Caco-2 (cell line): ENCODE measurements at regions not wholly inside any gene's neighbourhood (a gene's known extent, or its start where the extent isn't known, plus 50 kb on each side); places are given as distances from the start of the nearest gene placed in this dataset.

Source experiments
- BruUV-seq: library from RNA; stranded (reverse); fragments of 400-500 nt; replicated peaks from 2 replicates; lab custom pipeline; 2021; lab: Mats Ljungman, UMichigan
- CTCF ChIA-PET: fragments of 300-600 bp; sonication (Branson Sonifier 250); formaldehyde crosslinking; loops from one replicate; lab custom pipeline; 2022; ENCODE audit warnings: antibody characterized with exemption; lab: Charles Lee
- POLR2A ChIA-PET: fragments of 300-600 bp; sonication (Branson Sonifier 250); formaldehyde crosslinking; loops from one replicate; lab custom pipeline; 2022; ENCODE audit warnings: antibody characterized with exemption; lab: Charles Lee
- DNase-seq, 2 experiments: peaks; one replicate each; pipeline versions ENCODE4 v3.0.0 to v3.0.0-alpha.2; 2020 to 2022
- H3K27me3 ChIP-seq: replicated peaks from 2 replicates; pipeline ENCODE4 v1.6.0; 2011; ENCODE audit warnings: low read length; ENCODE audit not compliant: control insufficient read depth, insufficient read depth
- H3K36me3 ChIP-seq: 2 replicates; pipeline ENCODE4 v1.5.1; 2011; ENCODE audit warnings: low read length; ENCODE audit not compliant: control insufficient read depth, insufficient read depth
- H3K4me1 ChIP-seq: fragments of 250-450 bp; sonication (Bioruptor Pico); 2 replicates; pipeline ENCODE4 v1.5.1; 2020; ENCODE audit warnings: mild to moderate bottlenecking
- H3K4me3 ChIP-seq: 2 replicates; pipeline ENCODE4 v1.5.1; 2011; ENCODE audit warnings: low read depth, mild to moderate bottlenecking, control low read depth, low read length
- H3K9me3 ChIP-seq: fragments of 250-450 bp; sonication (Bioruptor Pico); 2 replicates; pipeline ENCODE4 v1.5.1; 2020; ENCODE audit warnings: mild to moderate bottlenecking, moderate library complexity
- H3K27ac Mint-ChIP-seq: one replicate; pipeline ENCODE4 v1.8.0; 2022; ENCODE audit warnings: mixed read lengths; ENCODE audit not compliant: unreplicated experiment
- H3K27me3 Mint-ChIP-seq: one replicate; pipeline ENCODE4 v1.8.0; 2022; ENCODE audit warnings: mixed read lengths; ENCODE audit not compliant: insufficient read depth, unreplicated experiment
- H3K36me3 Mint-ChIP-seq: one replicate; pipeline ENCODE4 v1.8.0; 2022; ENCODE audit warnings: mild to moderate bottlenecking, mixed read lengths; ENCODE audit not compliant: insufficient read depth, unreplicated experiment
- H3K4me1 Mint-ChIP-seq: one replicate; pipeline ENCODE4 v1.8.0; 2022; ENCODE audit warnings: low read depth, mixed read lengths; ENCODE audit not compliant: unreplicated experiment
- H3K4me3 Mint-ChIP-seq: one replicate; pipeline ENCODE4 v1.8.0; 2022; ENCODE audit warnings: mild to moderate bottlenecking, moderate library complexity, mixed read lengths; ENCODE audit not compliant: unreplicated experiment
- H3K9me3 Mint-ChIP-seq: one replicate; pipeline ENCODE4 v1.8.0; 2022; ENCODE audit warnings: mixed read lengths; ENCODE audit not compliant: unreplicated experiment
- intact Hi-C: fragments of 100-400 bp; cut with micrococcal nuclease; formaldehyde crosslinking; loops from one replicate; pipeline ENCODE4 v1.10.0; 2022; ENCODE audit not compliant: unreplicated experiment
- TF ChIP-seq, protein P1 (sequence below), 2 experiments: fragments of 200-600 bp in 1 of 2; IDR thresholded peaks; 1 replicate in 1 of 2; 2 replicates in 1 of 2; pipeline versions ENCODE4 v1.5.1 to v1.8.0; 2011 to 2022; ENCODE audit warnings: antibody characterized with exemption in 1 of 2, control low read depth in 1 of 2, inconsistent platforms in 1 of 2, low read depth in 1 of 2, low read length in 1 of 2, mild to moderate bottlenecking in 1 of 2, moderate library complexity in 1 of 2; ENCODE audit not compliant: insufficient read depth in 1 of 2, severe bottlenecking in 1 of 2, unreplicated experiment in 1 of 2

DNA sequence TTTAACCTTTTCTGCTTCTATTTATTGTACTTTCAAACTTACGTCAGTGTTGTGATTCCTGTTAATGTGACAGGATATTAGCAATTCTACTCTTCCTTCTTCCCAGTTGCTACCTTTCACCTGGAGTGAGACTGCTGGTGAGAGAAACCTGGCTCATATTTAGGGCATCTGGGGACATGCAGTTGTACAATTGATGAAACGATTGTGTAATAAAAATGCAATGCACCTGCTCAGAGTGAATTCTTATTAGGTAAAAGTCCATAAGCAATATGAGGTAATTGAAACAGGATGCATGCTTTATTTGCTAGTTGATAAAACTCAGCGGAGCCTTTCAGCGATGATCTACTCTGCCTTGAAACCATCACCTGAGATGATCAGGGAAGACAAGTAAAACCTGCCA is 116.1 kb upstream of the FBXO33 start:
- Histone ChIP-seq H3K4me3 (no peak overlapping the region), H3K4me1 (no peaks in the 10 kb centered on the region), H3K27me3 (no peaks in the 10 kb centered on the region), H3K36me3 (no peaks in the 10 kb centered on the region), H3K9me3 (no peaks in the 10 kb centered on the region)
- no peak overlapping the region for H3K4me3 Mint-ChIP-seq
- TF ChIP-seq, protein P1, sequence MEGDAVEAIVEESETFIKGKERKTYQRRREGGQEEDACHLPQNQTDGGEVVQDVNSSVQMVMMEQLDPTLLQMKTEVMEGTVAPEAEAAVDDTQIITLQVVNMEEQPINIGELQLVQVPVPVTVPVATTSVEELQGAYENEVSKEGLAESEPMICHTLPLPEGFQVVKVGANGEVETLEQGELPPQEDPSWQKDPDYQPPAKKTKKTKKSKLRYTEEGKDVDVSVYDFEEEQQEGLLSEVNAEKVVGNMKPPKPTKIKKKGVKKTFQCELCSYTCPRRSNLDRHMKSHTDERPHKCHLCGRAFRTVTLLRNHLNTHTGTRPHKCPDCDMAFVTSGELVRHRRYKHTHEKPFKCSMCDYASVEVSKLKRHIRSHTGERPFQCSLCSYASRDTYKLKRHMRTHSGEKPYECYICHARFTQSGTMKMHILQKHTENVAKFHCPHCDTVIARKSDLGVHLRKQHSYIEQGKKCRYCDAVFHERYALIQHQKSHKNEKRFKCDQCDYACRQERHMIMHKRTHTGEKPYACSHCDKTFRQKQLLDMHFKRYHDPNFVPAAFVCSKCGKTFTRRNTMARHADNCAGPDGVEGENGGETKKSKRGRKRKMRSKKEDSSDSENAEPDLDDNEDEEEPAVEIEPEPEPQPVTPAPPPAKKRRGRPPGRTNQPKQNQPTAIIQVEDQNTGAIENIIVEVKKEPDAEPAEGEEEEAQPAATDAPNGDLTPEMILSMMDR (IDR thresholded peaks at IDR 0.05; ENCODE audit: insufficient read depth in 1 of 2, low read depth in 1 of 2, low read length in 1 of 2, severe bottlenecking in 1 of 2, unreplicated experiment in 1 of 2): no peak
- intact Hi-C loops: no loop called here
- H3K9me3 Mint-ChIP-seq: no peaks in the 10 kb centered on the region
- no peak for DNase-seq
- BruUV-seq: no TSS peak
- CTCF ChIA-PET: no interaction called here
- no peak overlapping the region for H3K27ac Mint-ChIP-seq
- POLR2A ChIA-PET: no interaction called here
- no peaks in the 10 kb centered on the region for H3K4me1 Mint-ChIP-seq
- H3K36me3 Mint-ChIP-seq: no peaks in the 10 kb centered on the region
- no peaks in the 10 kb centered on the region for H3K27me3 Mint-ChIP-seq

DNA sequence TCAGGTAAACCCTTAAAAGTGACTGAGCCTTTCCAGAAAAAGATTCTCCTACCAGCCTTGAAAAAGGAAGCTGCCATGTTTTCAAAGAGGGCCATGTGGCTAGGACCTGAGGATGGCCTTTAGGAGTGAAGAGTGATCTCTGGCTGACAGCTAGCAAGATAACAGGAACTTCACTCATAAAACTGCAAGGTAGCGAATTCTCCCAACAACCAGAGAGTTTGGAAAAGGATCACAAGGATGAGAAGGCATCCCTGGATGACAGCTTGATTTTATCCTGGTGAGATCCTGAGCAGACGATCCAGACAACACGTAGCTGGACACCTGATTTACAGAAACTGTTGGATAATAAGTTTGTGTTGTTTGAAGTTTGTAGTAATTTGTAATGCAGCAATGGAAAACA is 115.6 kb upstream of the FBXO33 start:
- H3K27ac Mint-ChIP-seq: no peak overlapping the region
- H3K36me3 ChIP-seq: no peaks in the 10 kb centered on the region
- H3K27me3 ChIP-seq: no peaks in the 10 kb centered on the region
- POLR2A ChIA-PET: no interaction called here
- no peak for DNase-seq
- intact Hi-C loops: no loop called here
- CTCF ChIA-PET: no interaction called here
- no peaks in the 10 kb centered on the region for H3K4me1 ChIP-seq
- H3K9me3 ChIP-seq: no peaks in the 10 kb centered on the region
- no peaks in the 10 kb centered on the region for H3K27me3 Mint-ChIP-seq
- no peaks in the 10 kb centered on the region for H3K4me1 Mint-ChIP-seq
- no peak overlapping the region for H3K4me3 Mint-ChIP-seq
- H3K4me3 ChIP-seq: no peak overlapping the region
- no peaks in the 10 kb centered on the region for H3K36me3 Mint-ChIP-seq
- TF ChIP-seq, protein P1 (IDR thresholded peaks at IDR 0.05; ENCODE audit: insufficient read depth in 1 of 2, low read depth in 1 of 2, low read length in 1 of 2, severe bottlenecking in 1 of 2, unreplicated experiment in 1 of 2): no peak
- no peaks in the 10 kb centered on the region for H3K9me3 Mint-ChIP-seq
- BruUV-seq: no TSS peak

DNA sequence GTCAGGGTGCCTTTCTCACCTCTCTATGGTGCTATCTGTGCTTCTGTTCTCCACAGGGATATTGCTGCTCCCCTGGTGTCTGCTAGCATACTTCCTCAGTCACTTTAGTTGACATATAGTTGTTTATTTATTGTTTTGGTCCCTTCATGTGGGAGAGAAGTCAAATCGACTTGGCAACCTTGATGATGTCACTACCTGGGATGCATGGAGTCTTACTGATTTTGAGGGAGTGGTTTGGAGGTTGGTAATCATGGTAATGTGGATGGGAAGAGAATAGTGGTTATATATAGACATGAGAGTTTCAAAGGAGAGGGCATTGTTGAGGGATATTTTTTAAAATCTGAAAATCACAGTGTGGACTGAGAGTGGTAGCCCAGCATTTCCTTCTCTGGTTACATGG is 73.6 kb upstream of the FBXO33 start:
- no peaks in the 10 kb centered on the region for H3K27me3 Mint-ChIP-seq
- Histone ChIP-seq H3K27me3 (no peaks in the 10 kb centered on the region), H3K9me3 (peaks cover 3% of the 10 kb centered on the region; the same call in 1 of the 2 replicates), H3K4me3 (no peak overlapping the region), H3K4me1 (no peaks in the 10 kb centered on the region), H3K36me3 (no peaks in the 10 kb centered on the region)
- ChIA-PET CTCF (no interaction called here), POLR2A (no interaction called here)
- H3K4me1 Mint-ChIP-seq: no peaks in the 10 kb centered on the region
- no peak for DNase-seq
- intact Hi-C loops: no loop called here
- no peak overlapping the region for H3K4me3 Mint-ChIP-seq
- no TSS peak for BruUV-seq
- H3K27ac Mint-ChIP-seq: no peak overlapping the region
- TF ChIP-seq, protein P1 (IDR thresholded peaks at IDR 0.05; ENCODE audit: insufficient read depth in 1 of 2, low read depth in 1 of 2, low read length in 1 of 2, severe bottlenecking in 1 of 2, unreplicated experiment in 1 of 2): no peak
- H3K9me3 Mint-ChIP-seq: peaks cover 19% of the 10 kb centered on the region
- no peaks in the 10 kb centered on the region for H3K36me3 Mint-ChIP-seq
